PC-3 (cell line): ENCODE measurements at regions not wholly inside any gene's neighbourhood (a gene's known extent, or its start where the extent isn't known, plus 50 kb on each side); places are given as distances from the start of the nearest gene placed in this dataset.

Experiments
- ATAC-seq: fragments of 200-7000 bp; cut with Tn5 transposase; 2 replicates; pipeline ENCODE4 v1.9.1; 2020; ENCODE audit warnings: mild to moderate bottlenecking, moderate library complexity
- BruUV-seq: library from RNA; stranded (reverse); fragments of 400-500 nt; replicated peaks from 2 replicates; lab custom pipeline; 2021; lab: Mats Ljungman, UMichigan
- CTCF ChIA-PET: fragments of 300-600 bp; sonication (Branson Sonifier 250); formaldehyde crosslinking; loops from one replicate; lab custom pipeline; 2022; ENCODE audit warnings: antibody characterized with exemption; lab: Charles Lee
- POLR2A ChIA-PET: fragments of 300-600 bp; sonication (Branson Sonifier 250); formaldehyde crosslinking; loops from one replicate; lab custom pipeline; 2022; ENCODE audit warnings: antibody characterized with exemption; ENCODE audit not compliant: unreplicated experiment; lab: Charles Lee
- DNase-seq: peaks from one replicate; pipeline ENCODE4 v3.0.0-alpha.2; 2015
- H2AFZ ChIP-seq: fragments of 300-600 bp; sonication (generic); 2 replicates; pipeline ENCODE4 v1.6.0; 2016; ENCODE audit warnings: antibody characterized with exemption, low read length
- H3F3A ChIP-seq: fragments of 300-600 bp; sonication (generic); one replicate; pipeline ENCODE4 v1.6.0; 2017; ENCODE audit warnings: antibody characterized with exemption, low read length, control low read depth, mild to moderate bottlenecking; ENCODE audit not compliant: unreplicated experiment
- H3K27ac ChIP-seq: fragments of 300-600 bp; sonication (generic); 2 replicates; pipeline ENCODE4 v1.5.1; 2016; ENCODE audit warnings: mild to moderate bottlenecking, low read length
- H3K27me3 ChIP-seq: fragments of 300-600 bp; sonication (generic); 2 replicates; pipeline ENCODE4 v1.6.1; 2016; ENCODE audit warnings: low read length, mixed read lengths
- H3K36me3 ChIP-seq: fragments of 300-600 bp; sonication (generic); 2 replicates; pipeline ENCODE4 v1.6.1; 2016; ENCODE audit warnings: low read depth, mixed run types, low read length, mixed read lengths
- H3K4me1 ChIP-seq: fragments of 300-600 bp; sonication (generic); 2 replicates; pipeline ENCODE4 v1.5.1; 2016; ENCODE audit warnings: low read length; ENCODE audit not compliant: insufficient read depth
- H3K4me2 ChIP-seq: fragments of 300-600 bp; sonication (generic); 2 replicates; pipeline ENCODE4 v1.6.0; 2016; ENCODE audit warnings: low read length
- H3K4me3 ChIP-seq: fragments of 300-600 bp; sonication (generic); 2 replicates; pipeline ENCODE4 v1.5.1; 2016; ENCODE audit warnings: mild to moderate bottlenecking, low read length, mixed read lengths
- H3K79me2 ChIP-seq: fragments of 300-600 bp; sonication (generic); 2 replicates; pipeline ENCODE4 v1.6.1; 2017; ENCODE audit warnings: low read length, mixed read lengths
- H3K9ac ChIP-seq: fragments of 300-600 bp; sonication (generic); 2 replicates; pipeline ENCODE4 v1.6.0; 2016; ENCODE audit warnings: mild to moderate bottlenecking, low read length
- H3K9me2 ChIP-seq: fragments of 300-600 bp; sonication (generic); replicated peaks from 2 replicates; pipeline ENCODE4 v1.6.1; 2016; ENCODE audit warnings: mixed run types, low read length, mixed read lengths
- H3K9me3 ChIP-seq: fragments of 300-600 bp; sonication (generic); 2 replicates; pipeline ENCODE4 v1.6.1; 2016; ENCODE audit warnings: low read length, mixed read lengths
- H4K20me1 ChIP-seq: fragments of 300-600 bp; sonication (generic); 2 replicates; pipeline ENCODE4 v1.6.1; 2016; ENCODE audit warnings: low read length, mixed read lengths
- EZH2 ChIP-seq: fragments of 300-600 bp; sonication (generic); IDR thresholded peaks from one replicate; pipeline ENCODE4 v1.6.1; 2017; ENCODE audit warnings: antibody characterized with exemption, mild to moderate bottlenecking, low read length; ENCODE audit not compliant: unreplicated experiment
- EZH2phosphoT487 ChIP-seq: fragments of 300-600 bp; sonication (generic); IDR thresholded peaks from 2 replicates; pipeline ENCODE4 v1.6.1; 2018; ENCODE audit warnings: mild to moderate bottlenecking, antibody characterized with exemption, low read length, borderline replicate concordance
- intact Hi-C: fragments of 100-400 bp; cut with micrococcal nuclease; formaldehyde crosslinking; loops from 2 replicates; pipeline ENCODE4 v1.9.0; 2023
- TF ChIP-seq, protein P1 (sequence below): fragments of 300-600 bp; sonication (generic); conservative IDR thresholded peaks from 2 replicates; pipeline ENCODE4 v1.5.1; 2017; ENCODE audit warnings: antibody characterized with exemption, low read depth, mild to moderate bottlenecking, low read length

- no peak for TF ChIP-seq EZH2
- TF ChIP-seq, protein P1, sequence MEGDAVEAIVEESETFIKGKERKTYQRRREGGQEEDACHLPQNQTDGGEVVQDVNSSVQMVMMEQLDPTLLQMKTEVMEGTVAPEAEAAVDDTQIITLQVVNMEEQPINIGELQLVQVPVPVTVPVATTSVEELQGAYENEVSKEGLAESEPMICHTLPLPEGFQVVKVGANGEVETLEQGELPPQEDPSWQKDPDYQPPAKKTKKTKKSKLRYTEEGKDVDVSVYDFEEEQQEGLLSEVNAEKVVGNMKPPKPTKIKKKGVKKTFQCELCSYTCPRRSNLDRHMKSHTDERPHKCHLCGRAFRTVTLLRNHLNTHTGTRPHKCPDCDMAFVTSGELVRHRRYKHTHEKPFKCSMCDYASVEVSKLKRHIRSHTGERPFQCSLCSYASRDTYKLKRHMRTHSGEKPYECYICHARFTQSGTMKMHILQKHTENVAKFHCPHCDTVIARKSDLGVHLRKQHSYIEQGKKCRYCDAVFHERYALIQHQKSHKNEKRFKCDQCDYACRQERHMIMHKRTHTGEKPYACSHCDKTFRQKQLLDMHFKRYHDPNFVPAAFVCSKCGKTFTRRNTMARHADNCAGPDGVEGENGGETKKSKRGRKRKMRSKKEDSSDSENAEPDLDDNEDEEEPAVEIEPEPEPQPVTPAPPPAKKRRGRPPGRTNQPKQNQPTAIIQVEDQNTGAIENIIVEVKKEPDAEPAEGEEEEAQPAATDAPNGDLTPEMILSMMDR, result no peak
- TF ChIP-seq EZH2phosphoT487, result no peak
- Histone ChIP-seq H2AFZ (no peak overlapping the region), H3K9ac (no peak overlapping the region), H3K27me3 (no peaks in the 10 kb centered on the region), H3K4me3 (no peak overlapping the region), H3F3A (no peaks in the 10 kb centered on the region), H3K4me1 (no peaks in the 10 kb centered on the region), H3K9me2 (no peaks in the 10 kb centered on the region), H3K36me3 (no peaks in the 10 kb centered on the region), H4K20me1 (no peaks in the 10 kb centered on the region), H3K27ac (no peak overlapping the region), H3K4me2 (no peak overlapping the region), H3K79me2 (no peaks in the 10 kb centered on the region), H3K9me3 (peaks cover 17% of the 10 kb centered on the region; the same call in 1 of the 2 replicates)
- CTCF ChIA-PET, result no interaction called here
- POLR2A ChIA-PET, result no interaction called here
- intact Hi-C loops, result no loop called here
- no peak for ATAC-seq
- BruUV-seq, result no TSS peak
- no peak for DNase-seq
Observed at GRCh38 chr3:74149466-74149865, 465.0 kb downstream of the CNTN3 start.

- POLR2A ChIA-PET, result no interaction called here
Observed at GRCh38 chr3:74145277-74145676, 469.2 kb downstream of the CNTN3 start.

DNA sequence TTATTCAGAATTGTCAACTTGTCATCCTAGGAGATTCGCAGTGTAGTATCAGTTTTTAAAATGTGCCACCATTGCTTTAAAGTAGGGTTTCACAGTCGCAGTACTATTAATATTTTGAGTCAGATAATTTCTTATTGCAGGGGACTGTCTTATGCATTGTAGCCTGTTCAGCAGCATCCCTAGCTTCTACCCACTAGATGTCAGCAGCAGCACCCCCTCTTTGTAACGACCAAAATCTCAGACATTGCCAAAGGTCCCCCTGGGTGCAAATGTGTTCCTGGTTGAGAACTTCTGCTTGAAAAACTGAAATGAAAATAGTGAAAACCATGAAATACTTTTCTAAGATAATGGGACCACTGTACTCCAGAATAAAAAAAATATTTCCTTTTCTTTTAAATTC, 474.8 kb downstream of the CNTN3 start:
- no peaks in the 10 kb centered on the region for H3K36me3 ChIP-seq
- ChIA-PET POLR2A (no interaction called here), CTCF (no interaction called here)
- H3K9me2 ChIP-seq, result no peaks in the 10 kb centered on the region
- no peak overlapping the region for H3K9ac ChIP-seq
- no peak for DNase-seq
- ATAC-seq, result no peak
- H4K20me1 ChIP-seq, result no peaks in the 10 kb centered on the region
- intact Hi-C loops, result no loop called here
- H3K79me2 ChIP-seq, result no peaks in the 10 kb centered on the region
- H3K4me1 ChIP-seq, result no peaks in the 10 kb centered on the region
- peaks cover 45% of the 10 kb centered on the region; the same call in 1 of the 2 replicates for H3K9me3 ChIP-seq
- H3K4me3 ChIP-seq, result no peak overlapping the region
- no peaks in the 10 kb centered on the region for H3K27me3 ChIP-seq
- no peaks in the 10 kb centered on the region for H3F3A ChIP-seq
- H2AFZ ChIP-seq, result no peak overlapping the region
- no peak overlapping the region for H3K27ac ChIP-seq
- no TSS peak for BruUV-seq
- no peak overlapping the region for H3K4me2 ChIP-seq
- TF ChIP-seq, protein P1, result no peak

More at GRCh38 chr3:74145277-74145676, 469.2 kb downstream of the CNTN3 start:
- CTCF ChIA-PET, result no interaction called here
- no peaks in the 10 kb centered on the region for H3K36me3 ChIP-seq
- no peaks in the 10 kb centered on the region for H3K4me1 ChIP-seq
- no TSS peak for BruUV-seq
- H2AFZ ChIP-seq, result no peak overlapping the region
- H3K79me2 ChIP-seq, result no peaks in the 10 kb centered on the region
- TF ChIP-seq, protein P1, result no peak
- TF ChIP-seq EZH2phosphoT487 (no peak), EZH2 (no peak)
- ATAC-seq, result no peak
- no peaks in the 10 kb centered on the region for H4K20me1 ChIP-seq
- no peak overlapping the region for H3K4me3 ChIP-seq
- no peak for DNase-seq
- intact Hi-C loops, result no loop called here
- H3K27me3 ChIP-seq, result no peaks in the 10 kb centered on the region
- H3K4me2 ChIP-seq, result no peak overlapping the region
- H3F3A ChIP-seq, result no peaks in the 10 kb centered on the region
- no peaks in the 10 kb centered on the region for H3K9me2 ChIP-seq
- H3K27ac ChIP-seq, result no peak overlapping the region
- H3K9ac ChIP-seq, result no peak overlapping the region
- H3K9me3 ChIP-seq, result peaks cover 27% of the 10 kb centered on the region; the same call in 1 of the 2 replicates
